GM10248 (cell line): ENCODE measurements at regions not wholly inside any gene's neighbourhood (a gene's known extent, or its start where the extent isn't known, plus 50 kb on each side); places are given as distances from the start of the nearest gene placed in this dataset.

ENCODE experiments used
- CTCF ChIA-PET: fragments of 300-600 bp; sonication (Branson Sonifier 250); formaldehyde crosslinking; extraction: SDS; loops from one replicate; lab custom pipeline; 2021; ENCODE audit warnings: antibody characterized with exemption; lab: Yijun Ruan, JAX
- POLR2A ChIA-PET: fragments of 350-650 bp; sonication (Branson Sonifier 250); formaldehyde crosslinking; extraction: SDS; loops from one replicate; lab custom pipeline; 2020; ENCODE audit warnings: antibody characterized with exemption; lab: Yijun Ruan, JAX
- DNase-seq: peaks from one replicate; pipeline ENCODE4 v3.0.0; 2012; ENCODE audit errors: extremely low spot score
- TF ChIP-seq, protein P1 (sequence below): IDR thresholded peaks from 2 replicates; pipeline ENCODE4 v1.5.1; 2012; ENCODE audit warnings: mild to moderate bottlenecking, low read depth; ENCODE audit errors: extremely low read depth, missing control alignments, control extremely low read depth

DNA sequence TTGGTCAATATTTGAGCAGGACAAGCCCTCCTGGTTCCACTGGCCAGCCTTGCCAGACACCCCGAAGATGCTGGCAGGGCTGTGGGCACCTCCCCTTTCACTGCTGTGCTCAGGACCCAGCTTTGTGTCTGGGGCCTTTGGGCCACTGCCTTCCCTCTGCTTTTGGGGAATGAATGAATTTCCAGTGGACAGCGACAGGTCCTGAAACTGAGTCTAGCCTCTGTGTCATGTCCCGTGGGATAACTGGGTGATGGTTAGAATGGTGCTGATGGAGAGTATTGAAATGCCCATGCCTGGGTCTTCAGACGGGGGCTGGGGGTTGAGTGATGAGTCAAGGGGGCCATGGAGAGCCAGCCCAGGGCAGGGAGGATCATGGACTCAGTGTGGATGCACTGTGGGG lies 135.8 kb downstream of the FOXL1 start:
- CTCF ChIA-PET = no interaction called here
- TF ChIP-seq, protein P1, sequence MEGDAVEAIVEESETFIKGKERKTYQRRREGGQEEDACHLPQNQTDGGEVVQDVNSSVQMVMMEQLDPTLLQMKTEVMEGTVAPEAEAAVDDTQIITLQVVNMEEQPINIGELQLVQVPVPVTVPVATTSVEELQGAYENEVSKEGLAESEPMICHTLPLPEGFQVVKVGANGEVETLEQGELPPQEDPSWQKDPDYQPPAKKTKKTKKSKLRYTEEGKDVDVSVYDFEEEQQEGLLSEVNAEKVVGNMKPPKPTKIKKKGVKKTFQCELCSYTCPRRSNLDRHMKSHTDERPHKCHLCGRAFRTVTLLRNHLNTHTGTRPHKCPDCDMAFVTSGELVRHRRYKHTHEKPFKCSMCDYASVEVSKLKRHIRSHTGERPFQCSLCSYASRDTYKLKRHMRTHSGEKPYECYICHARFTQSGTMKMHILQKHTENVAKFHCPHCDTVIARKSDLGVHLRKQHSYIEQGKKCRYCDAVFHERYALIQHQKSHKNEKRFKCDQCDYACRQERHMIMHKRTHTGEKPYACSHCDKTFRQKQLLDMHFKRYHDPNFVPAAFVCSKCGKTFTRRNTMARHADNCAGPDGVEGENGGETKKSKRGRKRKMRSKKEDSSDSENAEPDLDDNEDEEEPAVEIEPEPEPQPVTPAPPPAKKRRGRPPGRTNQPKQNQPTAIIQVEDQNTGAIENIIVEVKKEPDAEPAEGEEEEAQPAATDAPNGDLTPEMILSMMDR = no peak
- POLR2A ChIA-PET = no interaction called here
- no peak for DNase-seq

- no peak for DNase-seq
- POLR2A ChIA-PET = no interaction called here
- CTCF ChIA-PET = interaction anchor here (1.2 kb wide), 1 partner anchor 10 kb away, joined by 3 read pairs; no protein-coding TSS in a partner anchor
- TF ChIP-seq, protein P1 = no peak
Measured at GRCh38 chr16:86716649-86717048, 138.3 kb downstream of the FOXL1 start.

DNA sequence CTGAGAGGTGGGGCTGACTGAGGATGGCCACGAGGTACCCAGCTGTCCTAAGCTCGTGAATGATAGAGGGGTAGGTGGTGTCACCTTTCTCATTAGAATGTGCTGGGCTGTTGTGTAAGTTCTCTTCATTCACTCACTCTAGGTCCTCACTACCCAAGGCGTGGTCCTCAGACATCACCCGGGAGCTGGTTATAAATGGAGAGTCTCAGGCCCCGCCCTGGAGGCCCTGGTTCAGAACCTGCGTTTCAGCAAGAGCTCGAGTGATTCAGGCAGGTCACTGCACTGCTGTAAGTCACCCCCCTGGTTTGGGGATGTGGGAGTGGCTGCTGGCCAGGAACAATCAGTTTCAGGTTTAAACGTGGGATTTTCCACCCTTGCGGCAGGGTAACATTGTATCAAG lies 139.8 kb downstream of the FOXL1 start:
- ChIA-PET POLR2A (no interaction called here), CTCF (no interaction called here)
- TF ChIP-seq, protein P1 = no peak
- DNase-seq = peak; percentile 37

DNA sequence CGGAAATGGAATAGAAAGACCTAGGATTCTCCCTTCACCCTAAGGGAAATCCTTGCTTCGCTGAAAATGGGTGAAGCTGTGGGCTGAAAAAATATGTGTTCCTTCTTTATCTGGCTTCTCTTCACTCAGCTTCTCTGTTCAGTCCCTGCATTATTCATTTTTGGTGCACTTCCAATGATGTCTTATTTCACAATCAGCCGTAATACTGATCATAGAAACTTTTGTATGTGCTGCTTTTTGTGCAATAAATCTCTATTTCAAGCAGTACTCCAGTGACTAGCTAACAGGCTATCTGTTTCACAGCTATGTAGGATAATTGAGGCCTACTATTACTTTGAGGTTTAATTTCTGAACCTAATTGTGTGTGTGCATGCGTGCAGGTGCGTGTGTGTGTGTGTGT lies 144.6 kb downstream of the FOXL1 start:
- POLR2A ChIA-PET = no interaction called here
- TF ChIP-seq, protein P1 = no peak
- CTCF ChIA-PET = no interaction called here
- DNase-seq = no peak

GRCh38 chr16:86723689-86724088 lies 145.3 kb downstream of the FOXL1 start:
- DNase-seq = no peak
- TF ChIP-seq, protein P1 = no peak
- POLR2A ChIA-PET = no interaction called here
- CTCF ChIA-PET = no interaction called here

GRCh38 chr16:86725401-86725800 lies 147.1 kb downstream of the FOXL1 start:
- no peak for DNase-seq
- TF ChIP-seq, protein P1 = no peak
- ChIA-PET POLR2A (no interaction called here), CTCF (no interaction called here)

GRCh38 chr16:86726340-86726739 lies 148.0 kb downstream of the FOXL1 start:
- POLR2A ChIA-PET = no interaction called here

More at GRCh38 chr16:86726340-86726739, 148.0 kb downstream of the FOXL1 start:
- TF ChIP-seq, protein P1 = no peak
- DNase-seq = no peak
- CTCF ChIA-PET = no interaction called here
